GM19025 (cell line): ENCODE measurements at regions not wholly inside any gene's neighbourhood (a gene's known extent, or its start where the extent isn't known, plus 50 kb on each side); places are given as distances from the start of the nearest gene placed in this dataset.
"Not testable (repeated sequence)": the region's sequence is repeated elsewhere in the genome, so short reads cannot be mapped to it uniquely, and the experiment has no call there.

Source experiments
- ATAC-seq: cut with Tn5 transposase; IDR thresholded peaks from one replicate; pipeline ENCODE4 v1.9.1; 2021; ENCODE audit warnings: mild to moderate bottlenecking, low read depth, moderate library complexity; ENCODE audit not compliant: unreplicated experiment

DNA sequence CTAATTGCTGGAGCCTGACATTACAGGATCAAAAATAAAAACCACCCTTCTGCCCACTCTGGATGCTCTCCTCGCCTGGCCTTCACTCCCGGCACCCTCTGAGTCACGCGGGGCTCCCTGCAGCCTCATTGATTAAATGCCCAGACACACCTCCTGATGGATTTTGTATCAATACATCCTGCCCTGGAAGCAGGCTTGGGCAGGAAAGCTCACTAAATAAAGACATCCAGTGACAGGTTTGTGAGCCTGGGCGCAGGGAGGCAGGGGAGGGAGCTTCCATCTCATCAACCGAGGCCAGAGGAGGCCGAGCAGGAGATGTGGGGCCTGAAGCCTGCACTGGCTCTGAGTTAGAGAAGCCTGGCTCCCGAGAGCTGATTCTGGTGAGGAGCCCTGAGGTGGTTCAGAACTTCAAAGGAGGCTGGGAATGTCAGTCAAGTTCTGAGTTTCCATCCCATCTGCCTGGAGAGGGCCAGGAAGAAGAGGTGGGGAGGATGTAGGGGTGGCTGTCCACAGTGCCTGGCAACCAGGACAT is 318.6 kb downstream of the ADGRD1 start:
- ATAC-seq = not testable (repeated sequence)

DNA sequence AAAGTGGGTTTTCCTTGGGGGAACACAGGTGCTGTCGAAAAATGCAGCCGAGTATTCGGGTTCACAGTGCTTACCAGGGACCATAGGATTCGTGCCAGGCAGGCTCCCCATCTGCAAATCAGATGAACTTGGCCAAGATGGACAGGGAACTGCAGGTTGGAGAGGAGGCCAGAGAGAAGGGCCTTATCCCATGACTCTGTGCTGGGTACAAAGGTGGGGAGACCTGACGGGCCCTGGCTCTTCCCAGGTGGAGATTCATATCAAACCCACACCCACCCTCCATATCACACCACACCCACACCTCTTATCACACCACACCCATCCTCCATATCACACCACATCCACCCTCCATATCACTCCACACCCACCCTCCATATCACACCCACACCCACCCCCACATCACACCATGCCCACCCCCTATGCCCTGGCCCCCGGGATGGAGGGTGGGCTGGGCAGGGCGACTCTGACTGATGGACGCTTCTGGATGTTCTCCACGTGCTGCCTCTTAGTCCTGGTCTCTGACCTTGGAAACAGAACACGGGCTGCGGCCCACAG is 319.7 kb downstream of the ADGRD1 start:
- ATAC-seq = no peak

DNA sequence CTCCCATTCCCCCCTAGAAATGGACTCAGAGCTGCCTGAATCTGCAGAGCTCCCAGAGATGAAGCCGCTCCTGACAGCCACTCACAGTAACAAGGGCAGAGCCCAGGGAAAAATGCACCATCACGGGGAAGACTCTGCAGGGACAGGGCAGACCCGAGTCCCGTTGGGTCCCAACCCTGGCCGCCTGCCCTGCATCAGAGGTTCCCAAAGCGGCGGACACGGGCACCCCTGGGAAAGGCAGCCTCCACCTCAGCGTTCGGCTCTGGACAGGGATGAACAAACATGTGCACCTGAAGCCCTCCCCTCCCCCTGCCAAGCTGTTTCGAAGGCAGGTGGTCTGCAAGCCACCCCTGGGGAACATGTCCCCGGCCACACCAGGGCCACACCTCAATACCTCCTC is 320.4 kb downstream of the ADGRD1 start:
- no peak for ATAC-seq

DNA sequence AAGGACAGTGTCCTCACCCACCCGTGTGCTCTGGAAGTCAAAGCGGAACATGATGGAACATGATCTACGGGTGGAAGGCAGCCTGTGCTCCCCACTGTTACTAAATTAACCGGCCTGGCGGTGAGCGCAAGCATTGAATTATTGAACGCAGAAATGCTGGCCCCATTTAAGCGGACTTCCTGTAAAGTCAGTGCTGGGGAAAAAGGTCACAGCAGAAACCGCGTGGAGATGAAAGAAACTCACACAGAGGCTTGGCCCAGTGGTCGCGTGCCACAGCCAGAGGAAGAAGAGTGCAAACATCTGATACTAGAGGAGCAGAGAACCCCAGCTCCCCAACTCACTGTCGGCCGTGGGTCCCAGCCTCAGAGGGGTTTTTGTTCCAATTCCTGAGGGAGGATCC is 321.2 kb downstream of the ADGRD1 start:
- no peak for ATAC-seq

DNA sequence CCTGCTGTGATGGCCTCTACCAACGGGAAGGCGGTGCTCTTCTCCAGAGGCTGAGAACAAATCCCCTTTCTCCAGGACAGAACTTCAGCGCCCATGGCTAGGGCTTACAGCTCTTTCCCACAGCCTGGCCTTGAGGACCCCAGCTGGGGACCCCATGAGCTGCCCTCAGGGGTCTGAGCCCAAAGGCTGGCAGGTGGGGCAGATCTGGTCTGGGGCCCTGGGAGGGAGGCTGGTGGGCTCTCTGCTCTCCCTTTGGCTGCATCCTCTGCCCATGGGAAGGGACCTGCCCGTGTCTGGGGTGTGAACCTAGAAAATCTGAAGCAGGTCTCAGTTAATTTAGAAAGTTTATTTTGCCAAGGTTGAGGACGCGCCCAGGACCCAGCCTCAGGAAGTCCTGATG is 322.1 kb downstream of the ADGRD1 start:
- ATAC-seq = no peak

DNA sequence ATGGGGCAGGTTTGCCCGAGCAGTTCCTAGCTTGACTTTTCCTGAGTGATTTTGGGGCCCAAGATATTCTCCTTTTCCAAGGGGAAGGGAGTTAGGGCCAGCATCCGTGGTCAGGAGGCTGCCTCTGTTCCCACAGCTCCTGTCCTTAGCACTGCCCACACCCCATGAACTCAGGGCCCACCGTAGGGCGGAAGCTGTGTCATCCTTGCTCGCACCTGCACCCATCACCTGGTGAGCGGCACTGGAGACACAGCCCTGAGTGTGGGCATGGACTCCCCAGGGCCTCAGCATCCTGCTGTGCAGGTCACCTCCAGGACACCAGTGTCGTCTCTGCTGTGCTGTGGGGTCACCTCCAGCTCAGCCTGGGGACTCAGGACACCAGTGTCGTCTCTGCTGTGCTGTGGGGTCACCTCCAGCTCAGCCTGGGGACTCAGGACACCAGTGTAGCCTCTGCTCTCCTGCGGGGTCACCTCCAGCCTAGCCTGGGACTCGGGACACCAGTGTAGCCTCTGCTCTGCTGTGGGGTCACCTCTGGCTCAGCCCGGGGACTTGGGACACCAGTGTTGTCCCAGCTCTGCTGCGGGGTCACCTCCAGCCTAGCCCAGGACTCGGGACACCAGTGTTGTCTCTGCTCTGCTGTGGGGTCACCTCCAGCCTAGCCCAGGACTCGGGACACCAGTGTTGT is 322.9 kb downstream of the ADGRD1 start:
- ATAC-seq = no peak

DNA sequence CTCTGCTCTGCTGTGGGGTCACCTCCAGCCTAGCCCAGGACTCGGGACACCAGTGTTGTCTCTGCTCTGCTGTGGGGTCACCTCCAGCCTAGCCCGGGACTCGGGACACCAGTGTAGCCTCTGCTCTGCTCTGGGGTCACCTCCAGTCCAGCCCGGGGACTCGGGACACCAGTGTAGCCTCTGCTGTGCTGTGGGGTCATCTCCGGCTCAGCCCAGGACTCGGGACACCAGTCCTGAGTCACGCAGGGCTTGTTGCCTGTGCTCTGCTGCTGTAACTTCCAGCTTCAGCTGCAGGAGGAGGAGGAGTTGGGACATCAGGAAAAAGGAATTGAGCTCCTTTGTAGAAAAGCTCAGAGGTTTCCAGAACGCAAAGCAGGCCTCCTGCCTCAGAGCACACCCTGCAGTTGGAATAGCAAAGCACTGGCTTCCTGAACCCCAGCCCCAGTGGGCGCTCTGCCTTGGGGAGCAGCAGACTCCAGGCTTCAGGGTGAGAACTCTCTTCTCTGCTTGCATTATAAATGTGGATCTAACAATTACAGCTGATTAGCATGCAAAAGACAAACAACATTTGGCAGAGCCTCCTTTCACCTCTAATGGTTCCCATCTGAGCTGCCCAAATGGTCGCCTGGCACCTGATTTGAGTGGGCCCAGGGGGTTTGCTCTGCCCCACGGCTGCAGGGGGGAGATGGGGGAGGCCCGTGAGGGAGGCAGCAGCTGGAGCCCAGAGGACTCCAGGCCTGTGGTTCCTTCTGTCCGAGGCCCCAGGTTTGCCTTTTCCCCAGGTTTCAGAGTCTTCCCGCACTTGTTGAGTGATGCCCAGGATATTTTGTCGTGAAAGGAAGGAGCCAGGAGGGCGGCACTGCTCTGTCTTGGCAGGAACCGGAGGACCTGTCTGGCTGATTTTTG is 323.7 kb downstream of the ADGRD1 start:
- not testable (repeated sequence) for ATAC-seq

DNA sequence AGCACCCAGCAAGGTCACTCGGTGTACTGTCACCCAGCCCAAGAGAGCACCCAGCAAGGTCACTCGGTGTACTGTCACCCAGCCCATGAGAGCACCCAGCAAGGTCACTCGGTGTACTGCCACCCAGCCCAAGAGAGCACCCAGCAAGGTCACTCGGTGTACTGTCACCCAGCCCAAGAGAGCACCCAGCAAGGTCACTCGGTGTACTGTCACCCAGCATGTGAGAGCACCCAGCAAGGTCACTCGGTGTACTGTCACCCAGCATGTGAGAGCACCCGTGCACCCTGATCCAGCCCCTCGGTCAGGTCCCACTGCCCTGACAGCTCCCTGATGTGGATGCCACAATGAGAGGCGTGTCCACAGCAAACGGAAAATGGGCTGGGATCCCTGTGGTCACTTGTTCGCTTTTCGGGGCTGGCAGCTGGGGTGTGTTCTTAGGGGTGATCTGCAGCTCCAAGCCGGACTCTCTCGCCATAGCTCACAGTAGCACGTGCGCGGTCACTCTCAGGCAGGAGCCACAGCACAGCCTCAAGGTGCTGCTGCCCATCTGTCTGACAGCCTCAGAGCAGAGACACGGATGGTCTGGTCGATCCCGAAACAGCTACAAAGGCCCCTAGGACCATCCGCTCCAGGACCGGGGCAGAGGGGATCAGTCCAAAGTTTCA is 324.9 kb downstream of the ADGRD1 start:
- ATAC-seq = not testable (repeated sequence)

DNA sequence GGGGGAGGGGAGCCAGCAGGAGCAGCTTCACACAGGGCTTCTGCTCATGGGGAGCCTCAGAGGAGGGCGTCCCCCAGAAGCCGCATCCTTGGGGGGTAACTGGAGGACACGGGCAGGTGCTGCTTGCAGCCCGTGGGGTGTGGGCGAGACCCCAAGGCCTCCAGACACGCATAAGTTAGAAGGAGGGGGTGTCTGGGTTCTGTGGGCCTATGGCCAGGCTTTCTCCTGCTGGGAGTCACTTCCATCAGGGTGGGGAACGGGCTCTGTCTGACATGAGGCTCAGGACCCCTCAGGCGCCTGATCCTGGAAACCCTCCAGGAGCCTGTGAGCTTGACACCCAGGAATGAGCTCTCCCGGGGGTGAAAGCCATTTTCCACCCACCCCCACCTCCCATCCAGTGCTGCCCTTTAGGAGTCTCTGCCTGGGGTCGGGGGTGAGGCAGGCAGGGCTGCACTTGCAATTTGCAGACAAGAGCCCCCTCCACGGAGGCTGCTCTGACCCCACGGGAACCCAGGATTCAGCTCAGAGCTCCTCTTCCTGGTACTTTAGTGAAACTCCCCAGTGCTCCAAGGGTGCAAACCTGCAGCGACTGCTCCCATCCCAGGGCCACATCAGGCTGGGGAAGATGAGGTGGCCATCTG is 325.7 kb downstream of the ADGRD1 start:
- ATAC-seq = no peak

DNA sequence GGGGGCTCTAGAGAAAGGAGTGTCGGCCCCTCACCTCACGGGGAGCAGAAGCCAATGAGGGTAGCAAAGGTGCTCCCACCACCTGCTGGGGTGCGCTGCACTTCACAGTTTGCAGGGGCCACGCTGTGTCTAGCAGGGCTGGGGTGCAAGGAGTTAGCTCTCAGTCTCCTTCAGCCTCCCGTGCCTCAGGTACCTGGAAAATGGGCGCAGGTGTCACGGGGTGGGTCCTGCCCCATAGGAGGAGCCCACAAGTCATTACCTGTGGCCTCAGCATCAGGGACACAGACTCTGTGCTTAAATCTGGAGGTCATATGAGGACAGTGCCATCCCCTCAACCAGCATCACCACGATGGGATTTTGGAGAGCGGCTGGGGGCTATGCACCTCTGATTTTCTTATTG is 326.7 kb downstream of the ADGRD1 start:
- no peak for ATAC-seq

DNA sequence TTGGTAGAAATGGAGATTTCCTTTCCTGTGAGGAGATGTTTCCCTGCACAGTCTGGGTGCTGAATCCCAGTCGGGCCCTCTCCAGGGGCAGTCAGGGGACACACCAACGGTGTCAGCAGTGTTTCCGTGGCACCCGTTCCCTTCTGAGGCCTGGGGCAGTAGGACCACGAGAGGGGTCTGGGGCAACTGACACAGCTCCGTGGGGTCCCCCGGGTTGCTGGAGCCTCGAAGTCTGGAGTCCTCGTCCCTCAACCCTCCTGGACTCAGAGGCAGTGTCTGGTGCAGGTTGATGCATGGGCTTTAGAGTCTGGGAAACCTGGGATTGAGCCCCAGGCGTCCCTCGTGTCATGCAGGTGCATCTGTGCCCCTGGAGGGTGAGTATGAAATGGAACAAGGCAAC is 327.3 kb downstream of the ADGRD1 start:
- no peak for ATAC-seq

DNA sequence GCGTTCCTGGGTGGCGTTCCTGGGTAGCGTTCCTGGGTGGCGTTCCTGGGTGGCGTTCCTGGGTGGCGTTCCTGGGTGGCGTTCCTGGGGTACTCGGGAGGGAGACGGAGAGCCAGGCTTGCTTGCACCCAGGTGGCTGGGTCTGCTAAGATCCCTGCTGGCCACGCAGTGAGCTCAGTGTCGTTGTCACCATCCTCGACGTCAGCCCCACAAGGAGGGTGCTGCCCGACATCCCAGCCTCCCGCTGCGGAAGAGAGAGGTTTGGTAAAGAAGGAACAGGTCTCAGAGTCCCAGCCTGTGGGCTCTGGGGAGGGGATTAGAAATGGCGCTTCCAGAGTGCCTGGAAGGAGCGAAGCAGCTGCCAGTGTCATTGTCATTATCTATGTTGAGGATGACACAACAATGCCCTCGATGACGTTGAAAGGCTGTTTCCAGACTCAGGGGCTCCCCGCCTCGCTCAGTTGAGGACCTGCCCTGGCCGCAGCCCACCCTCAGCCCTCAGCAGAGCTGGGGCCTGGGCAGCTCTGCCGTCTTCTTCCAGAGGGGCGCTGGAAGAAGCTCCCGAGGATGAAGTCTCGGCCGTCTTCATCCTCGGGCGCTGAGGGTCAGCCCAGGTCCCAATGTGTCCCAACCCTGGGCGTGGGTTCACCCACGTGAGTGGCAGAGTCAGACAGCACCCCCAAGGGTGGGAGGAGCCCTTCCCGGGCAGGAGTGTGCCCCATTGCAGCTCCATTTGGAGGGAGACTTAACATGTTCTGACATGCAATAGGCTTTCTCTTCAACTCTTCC is 328.8 kb downstream of the ADGRD1 start:
- ATAC-seq = no peak

DNA sequence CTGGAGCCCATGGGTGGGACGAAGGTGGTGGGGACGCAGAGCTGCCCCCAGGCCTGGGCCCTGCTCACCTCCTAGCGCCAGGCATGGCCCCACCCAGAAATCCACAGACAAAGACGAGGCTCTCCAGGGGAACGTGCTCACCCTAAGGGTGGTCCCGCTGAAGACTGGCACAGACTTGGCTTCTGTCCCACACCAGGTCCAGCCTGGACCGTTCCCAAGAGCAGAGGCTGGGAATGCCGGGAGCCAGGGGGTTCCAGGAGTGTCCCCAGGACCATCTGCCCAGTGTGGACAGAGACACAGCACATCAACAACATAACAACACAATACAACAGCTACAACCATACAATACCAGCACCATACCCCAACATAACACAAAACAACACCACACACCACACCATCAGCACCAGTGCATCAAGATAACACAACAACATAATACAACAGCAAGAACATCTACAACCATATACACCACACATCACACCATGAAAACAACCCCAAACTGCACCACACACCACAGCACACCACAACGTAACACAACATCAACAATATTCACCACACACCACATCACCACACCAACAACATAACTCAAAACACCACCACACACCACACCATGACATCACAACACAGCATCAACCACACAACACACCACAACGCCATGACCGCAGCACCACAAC is 329.6 kb downstream of the ADGRD1 start:
- ATAC-seq = no peak

DNA sequence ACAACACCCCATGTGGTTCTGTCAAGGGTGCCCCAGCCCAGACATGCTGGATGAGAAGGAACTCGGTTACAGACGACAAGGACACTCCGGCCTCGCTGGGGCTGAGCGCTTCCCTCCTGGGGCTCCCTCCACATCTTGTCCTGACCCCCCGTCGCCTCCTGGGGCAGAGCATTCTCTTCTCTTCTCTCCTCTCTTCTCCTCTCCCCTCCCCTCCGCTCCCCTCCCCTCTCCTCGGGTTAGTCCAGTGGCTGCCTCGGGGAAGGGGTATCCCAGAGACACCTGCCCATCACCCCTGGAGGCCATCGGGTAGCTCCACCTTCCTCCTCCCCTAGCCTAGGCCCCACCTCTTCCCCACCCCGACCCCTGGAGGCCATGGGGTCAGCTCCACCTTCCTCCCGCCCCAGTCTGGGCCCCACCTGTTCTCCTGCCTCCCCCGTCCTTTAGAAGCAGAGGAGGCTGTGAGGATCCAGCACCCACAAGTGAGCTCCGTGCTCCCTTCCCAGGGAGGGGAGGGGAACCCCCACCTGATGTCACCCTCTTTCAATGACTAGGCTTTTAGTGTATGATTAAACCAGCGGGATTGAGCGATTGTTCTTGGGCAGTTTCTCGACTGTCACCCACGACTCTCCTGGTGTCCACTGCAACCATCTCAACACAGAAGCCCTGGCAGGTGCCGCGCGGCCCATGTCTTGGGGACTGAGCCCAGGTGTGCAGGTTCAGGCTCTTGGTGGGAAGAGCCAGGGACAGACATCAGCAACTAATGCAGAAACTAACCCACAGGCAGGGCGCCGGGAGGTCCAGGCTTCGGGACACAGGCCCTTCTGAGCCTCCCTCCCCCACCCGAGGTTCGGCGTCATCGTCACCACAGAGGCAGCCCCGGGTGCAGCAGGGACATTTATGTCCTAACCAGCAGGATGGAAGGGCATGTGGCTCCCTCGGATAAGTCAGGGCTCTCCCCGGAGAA is 330.4 kb downstream of the ADGRD1 start:
- not testable (repeated sequence) for ATAC-seq

DNA sequence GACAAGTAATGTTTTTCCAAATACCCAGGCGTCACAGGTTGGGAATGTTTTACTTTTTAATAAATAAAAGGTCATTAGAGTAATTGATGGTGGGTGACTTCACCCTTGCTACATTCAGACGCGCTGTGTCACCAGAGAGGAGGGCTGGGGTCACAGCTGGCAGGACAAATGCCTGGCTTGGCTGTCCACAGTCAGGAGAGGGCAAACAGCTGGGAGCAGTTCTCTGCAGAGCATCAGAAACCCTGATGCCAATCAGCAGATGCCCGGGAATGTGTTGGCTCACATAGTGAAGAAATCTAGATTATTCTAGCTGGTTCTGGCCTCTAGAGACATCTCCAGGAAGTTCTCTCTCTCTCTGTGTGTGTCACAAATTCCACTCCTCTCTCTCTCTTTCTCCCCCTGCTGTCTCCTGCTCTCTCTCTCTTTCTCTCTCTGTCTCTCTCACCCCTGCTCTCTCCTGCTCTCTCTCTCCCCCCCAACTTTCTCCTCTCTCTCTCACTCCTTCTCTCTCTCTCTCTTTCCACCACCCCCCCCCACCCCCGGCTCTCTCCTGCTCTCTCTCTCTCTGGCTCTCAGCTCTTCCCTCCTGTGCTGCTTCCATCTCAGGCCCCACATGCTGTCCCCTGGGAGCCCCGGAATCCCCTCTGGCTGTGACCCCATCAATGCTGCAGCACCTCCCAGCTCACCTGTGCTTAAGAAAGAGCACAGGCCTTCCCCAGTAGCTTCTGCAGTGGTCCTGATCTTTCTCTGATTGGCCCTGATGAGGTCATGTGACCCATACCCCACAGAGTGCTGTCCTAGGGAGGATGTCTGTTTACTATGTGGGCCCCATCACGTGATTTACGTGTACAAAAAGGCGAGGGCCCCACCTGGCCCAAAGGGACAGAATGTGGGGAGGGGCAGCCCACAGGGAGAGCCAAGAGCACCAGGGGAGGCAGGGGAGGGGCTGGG is 331.5 kb downstream of the ADGRD1 start:
- ATAC-seq = not testable (repeated sequence)

DNA sequence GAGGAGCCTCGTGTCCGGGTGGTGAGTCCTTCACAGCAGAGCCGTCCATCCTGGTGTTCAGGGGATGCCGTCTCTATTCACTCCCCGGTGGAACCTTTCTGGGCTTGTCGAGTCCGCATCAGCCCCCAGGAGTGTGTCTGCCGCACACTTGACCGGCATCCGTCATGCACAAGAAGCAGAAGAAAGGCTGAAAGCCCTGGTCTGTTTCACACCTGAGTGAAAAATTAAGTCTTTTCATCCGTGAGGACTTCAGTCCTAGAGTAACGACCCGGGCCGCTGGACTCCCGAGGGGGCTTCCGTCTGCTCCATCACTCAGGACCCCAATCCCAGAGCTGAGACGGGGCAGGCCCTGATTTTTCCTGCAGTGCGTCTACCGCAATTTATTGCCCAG is 332.2 kb downstream of the ADGRD1 start:
- ATAC-seq = not testable (repeated sequence)

DNA sequence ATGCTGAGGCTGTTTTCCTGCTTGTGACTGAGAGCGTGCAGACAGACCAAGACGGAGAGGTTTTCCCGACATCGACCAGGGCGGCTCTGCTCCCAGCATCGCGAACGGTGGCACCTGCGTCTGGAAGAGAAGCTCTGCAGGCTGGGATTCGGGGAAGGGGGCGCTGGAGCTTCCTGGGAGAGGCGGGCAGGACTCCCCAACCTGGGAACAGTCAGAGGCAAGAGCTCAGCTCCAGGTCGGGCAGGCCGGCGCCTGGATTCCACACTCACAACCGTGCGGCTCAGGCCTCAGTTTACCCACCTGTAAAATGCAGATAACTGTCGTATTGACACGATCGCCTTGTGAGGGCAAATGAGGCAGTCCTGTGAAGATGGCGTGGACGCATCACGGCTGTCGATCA is 332.6 kb downstream of the ADGRD1 start:
- ATAC-seq = not testable (repeated sequence)
